Vagina (tissue), 2 donors: ENCODE measurements at regions not wholly inside any gene's neighbourhood (a gene's known extent, or its start where the extent isn't known, plus 50 kb on each side); places are given as distances from the start of the nearest gene placed in this dataset.

Experiments used
- CTCF ChIP-seq, 3 experiments: fragments of 450-650 bp in 2 of 3; fragments of 200-600 bp in 1 of 3; sonication (generic) in 1 of 3; IDR thresholded peaks; one replicate each; pipeline ENCODE4 v1.5.1; 2017 to 2019; ENCODE audit warnings: antibody characterized with exemption in 3 of 3, mild to moderate bottlenecking in 2 of 3, moderate library complexity in 2 of 3
- POLR2A ChIP-seq, 2 donors: fragments of 450-650 bp; IDR thresholded peaks; one replicate each; pipeline ENCODE4 v1.6.1; 2017; ENCODE audit warnings: antibody characterized with exemption in 2 of 2, mild to moderate bottlenecking in 2 of 2, moderate library complexity in 2 of 2

GRCh38 chr16:52755396-52755795 is 208.5 kb upstream of the TOX3 start:
- TF ChIP-seq CTCF (IDR thresholded peaks at IDR 0.05): no peak
- no peak for TF ChIP-seq POLR2A (IDR thresholded peaks at IDR 0.05)
